Mucosa of descending colon (tissue), 3 donors: ENCODE measurements at regions not wholly inside any gene's neighbourhood (a gene's known extent, or its start where the extent isn't known, plus 50 kb on each side); places are given as distances from the start of the nearest gene placed in this dataset.

ENCODE experiments used
- ATAC-seq: fragments of 200-7000 bp; cut with Tn5 transposase; one replicate; pipeline ENCODE4 v1.9.1; 2020; ENCODE audit warnings: mild to moderate bottlenecking, moderate library complexity
- DNase-seq, 3 donors: peaks; one replicate each; pipeline ENCODE4 v3.0.0-alpha.2; 2020
- H3K36me3 ChIP-seq: fragments of 200-600 bp; one replicate; pipeline ENCODE4 v1.8.0; 2021; ENCODE audit warnings: low read depth, mild to moderate bottlenecking
- H3K4me1 ChIP-seq: fragments of 200-600 bp; one replicate; pipeline ENCODE4 v1.8.0; 2021; ENCODE audit warnings: low read depth, mild to moderate bottlenecking
- H3K4me3 ChIP-seq: fragments of 200-600 bp; one replicate; pipeline ENCODE4 v1.8.0; 2021; ENCODE audit warnings: mild to moderate bottlenecking
- H3K9me3 ChIP-seq: fragments of 200-600 bp; one replicate; pipeline ENCODE4 v1.8.0; 2021; ENCODE audit warnings: mild to moderate bottlenecking
- CTCF ChIP-seq: fragments of 200-600 bp; IDR thresholded peaks from one replicate; pipeline ENCODE4 v1.8.0; 2022; ENCODE audit warnings: antibody characterized with exemption, mild to moderate bottlenecking
- intact Hi-C, 2 donors: fragments of 100-400 bp; cut with DNase I in 1 of 2; cut with micrococcal nuclease in 1 of 2; formaldehyde crosslinking; loops; one replicate each; pipeline versions ENCODE4 v1.11.0 to v1.11.1; 2022; cut with DNase I, micrococcal nuclease
- donor health status: DM: no; HTN: no; CAD: no; lungs with moderate emphysema.
- donor health status: DM: no; HTN: no; CAD: no.
- donor health status: DM: no; HTN: yes; CAD: no.

- intact Hi-C loops = no loop called here
- no peak overlapping the region for H3K4me3 ChIP-seq
- H3K36me3 ChIP-seq = no peaks in the 10 kb centered on the region
- no peak for ATAC-seq
- H3K9me3 ChIP-seq = no peaks in the 10 kb centered on the region
- TF ChIP-seq CTCF = no peak
- H3K4me1 ChIP-seq = no peaks in the 10 kb centered on the region
- no peak for DNase-seq
Observed at GRCh38 chr7:120205101-120205500, 67.9 kb upstream of the KCND2 start.

GRCh38 chr7:120207037-120207436 lies 65.9 kb upstream of the KCND2 start:
- no peak overlapping the region for H3K4me3 ChIP-seq
- no peaks in the 10 kb centered on the region for H3K9me3 ChIP-seq
- ATAC-seq = no peak
- intact Hi-C loops = no loop called here
- H3K4me1 ChIP-seq = no peaks in the 10 kb centered on the region
- H3K36me3 ChIP-seq = no peaks in the 10 kb centered on the region
- TF ChIP-seq CTCF = no peak
- DNase-seq = no peak

GRCh38 chr7:120215654-120216053 lies 57.3 kb upstream of the KCND2 start:
- Histone ChIP-seq H3K4me1 (no peaks in the 10 kb centered on the region), H3K4me3 (no peak overlapping the region), H3K36me3 (no peaks in the 10 kb centered on the region), H3K9me3 (no peaks in the 10 kb centered on the region)
- TF ChIP-seq CTCF = no peak
- ATAC-seq (no peak), DNase-seq (no peak)
- intact Hi-C loops = no loop called here

- Histone ChIP-seq H3K36me3 (no peaks in the 10 kb centered on the region), H3K9me3 (no peaks in the 10 kb centered on the region), H3K4me1 (no peaks in the 10 kb centered on the region), H3K4me3 (no peak overlapping the region)
- DNase-seq = no peak
- ATAC-seq = no peak
- intact Hi-C loops = no loop called here
- no peak for TF ChIP-seq CTCF
Observed at GRCh38 chr7:120216947-120217346, 56.0 kb upstream of the KCND2 start.

- TF ChIP-seq CTCF = no peak
- Histone ChIP-seq H3K4me1 (no peaks in the 10 kb centered on the region), H3K4me3 (no peak overlapping the region), H3K9me3 (no peaks in the 10 kb centered on the region), H3K36me3 (no peaks in the 10 kb centered on the region)
- intact Hi-C loops = no loop called here
- ATAC-seq (no peak), DNase-seq (peak in 1 of 3 donors; percentile 6)
Observed at GRCh38 chr7:120218712-120219111, 54.3 kb upstream of the KCND2 start.

- no peaks in the 10 kb centered on the region for H3K4me1 ChIP-seq
- no peak for TF ChIP-seq CTCF
- no peaks in the 10 kb centered on the region for H3K9me3 ChIP-seq
- ATAC-seq (no peak), DNase-seq (no peak)
- H3K4me3 ChIP-seq = no peak overlapping the region
- intact Hi-C loops = no loop called here
- no peaks in the 10 kb centered on the region for H3K36me3 ChIP-seq
Observed at GRCh38 chr7:120221666-120222065, 51.3 kb upstream of the KCND2 start.
